Neuronal stem cell (in vitro differentiated cells): ENCODE measurements at regions not wholly inside any gene's neighbourhood (a gene's known extent, or its start where the extent isn't known, plus 50 kb on each side); places are given as distances from the start of the nearest gene placed in this dataset.
"Not testable (repeated sequence)": the region's sequence is repeated elsewhere in the genome, so short reads cannot be mapped to it uniquely, and the experiment has no call there.

Experiments
- DNase-seq: peaks from one replicate; pipeline ENCODE4 v3.0.0-alpha.2; 2013; ENCODE audit warnings: low spot score
- H2AFZ ChIP-seq: one replicate; pipeline ENCODE4 v1.6.1; 2013; ENCODE audit warnings: mild to moderate bottlenecking, low read length, inconsistent platforms
- H2AK5ac ChIP-seq: 2 replicates; pipeline ENCODE4 v1.6.1; 2013; ENCODE audit warnings: low read depth, mild to moderate bottlenecking, inconsistent platforms, low read length, moderate library complexity, mixed read lengths
- H2BK120ac ChIP-seq: 2 replicates; pipeline ENCODE4 v1.6.1; 2013; ENCODE audit warnings: low read depth, mild to moderate bottlenecking, inconsistent platforms, low read length, moderate library complexity, mixed read lengths
- H2BK12ac ChIP-seq: one replicate; pipeline ENCODE4 v1.6.1; 2013; ENCODE audit warnings: low read length, inconsistent platforms
- H2BK15ac ChIP-seq: 2 replicates; pipeline ENCODE4 v1.6.1; 2013; ENCODE audit warnings: mild to moderate bottlenecking, low read length, inconsistent platforms, mixed read lengths
- H2BK5ac ChIP-seq: one replicate; pipeline ENCODE4 v1.6.1; 2013; ENCODE audit warnings: inconsistent platforms, mild to moderate bottlenecking, low read length, moderate library complexity
- H3K14ac ChIP-seq: one replicate; pipeline ENCODE4 v1.6.1; 2013; ENCODE audit warnings: low read length, inconsistent platforms
- H3K18ac ChIP-seq: 2 replicates; pipeline ENCODE4 v1.6.1; 2013; ENCODE audit warnings: low read length, inconsistent platforms
- H3K23ac ChIP-seq: 2 replicates; pipeline ENCODE4 v1.6.1; 2013; ENCODE audit warnings: low read depth, mild to moderate bottlenecking, mixed read lengths, low read length, inconsistent platforms; ENCODE audit not compliant: poor library complexity
- H3K27ac ChIP-seq: replicated peaks from 3 replicates; pipeline ENCODE4 v1.5.1; 2013; ENCODE audit warnings: low read length, inconsistent platforms
- H3K27me3 ChIP-seq, 3 experiments: 2 replicates each; pipeline ENCODE4 v1.6.1; 2013; ENCODE audit warnings: low read length in 3 of 3, mild to moderate bottlenecking in 2 of 3, inconsistent platforms in 1 of 3, low read depth in 1 of 3, mixed read lengths in 1 of 3, moderate library complexity in 1 of 3; ENCODE audit not compliant: control insufficient read depth in 3 of 3, insufficient read depth in 3 of 3
- H3K36me3 ChIP-seq, 2 donors: replicated peaks in 1 of 2; 2 replicates each; pipeline ENCODE4 v1.6.1; 2013; ENCODE audit warnings: low read length in 2 of 2; ENCODE audit not compliant: control insufficient read depth in 2 of 2, insufficient read depth in 2 of 2
- H3K4ac ChIP-seq: 2 replicates; pipeline ENCODE4 v1.6.1; 2013; ENCODE audit warnings: inconsistent platforms, mild to moderate bottlenecking, low read length, moderate library complexity
- H3K4me1 ChIP-seq, 2 donors: 1 replicate in 1 of 2; 2 replicates in 1 of 2; pipeline ENCODE4 v1.6.1; 2013; ENCODE audit warnings: low read length in 2 of 2, low read depth in 1 of 2; ENCODE audit not compliant: control insufficient read depth in 2 of 2, insufficient read depth in 1 of 2
- H3K4me2 ChIP-seq: one replicate; pipeline ENCODE4 v1.6.1; 2013; ENCODE audit warnings: mild to moderate bottlenecking, low read length, inconsistent platforms; ENCODE audit not compliant: insufficient read depth, poor library complexity, severe bottlenecking
- H3K4me3 ChIP-seq, 2 donors: 2 replicates each; pipeline ENCODE4 v1.5.1; 2013; ENCODE audit warnings: low read length in 2 of 2, mild to moderate bottlenecking in 2 of 2, inconsistent platforms in 1 of 2, moderate library complexity in 1 of 2
- H3K79me1 ChIP-seq: one replicate; pipeline ENCODE4 v1.6.1; 2013; ENCODE audit warnings: low read depth, mild to moderate bottlenecking, inconsistent platforms, low read length, moderate library complexity
- H3K9ac ChIP-seq: one replicate; pipeline ENCODE4 v1.6.1; 2013; ENCODE audit warnings: mild to moderate bottlenecking, low read depth, low read length, inconsistent platforms; ENCODE audit not compliant: poor library complexity
- H3K9me3 ChIP-seq, 2 donors: replicated peaks in 1 of 2; 2 replicates each; pipeline versions ENCODE3 to v1.6.1; 2013; ENCODE audit warnings: low read length in 2 of 2, mild to moderate bottlenecking in 2 of 2, inconsistent platforms in 1 of 2, low read depth in 1 of 2, mixed read lengths in 1 of 2, moderate library complexity in 1 of 2; ENCODE audit not compliant: control insufficient read depth in 2 of 2, insufficient read depth in 1 of 2
- H4K8ac ChIP-seq: one replicate; pipeline ENCODE4 v1.6.1; 2013; ENCODE audit warnings: low read depth, mild to moderate bottlenecking, inconsistent platforms, low read length, moderate library complexity
- H4K91ac ChIP-seq: one replicate; pipeline ENCODE4 v1.6.1; 2013; ENCODE audit warnings: low read length, low read depth, mild to moderate bottlenecking, inconsistent platforms; ENCODE audit not compliant: poor library complexity
- WGBS, 2 donors: extraction: QIAGEN DNeasy Blood & Tissue Kit; methylation state at CpG; one replicate each; pipeline ENCODE4 v1.1.7; 2013; ENCODE audit warnings: missing lambda C conversion rate in 2 of 2, mixed read lengths in 1 of 2; ENCODE audit not compliant: insufficient read length in 2 of 2, insufficient replicate concordance in 1 of 2; ENCODE audit errors: extremely low coverage in 2 of 2; 5-methylcytosine and 5-hydroxymethylcytosine counted together

- DNase-seq: no peak
Measured at GRCh38 chr2:241984658-241985057, 115.1 kb downstream of the RTP5 start.

DNA sequence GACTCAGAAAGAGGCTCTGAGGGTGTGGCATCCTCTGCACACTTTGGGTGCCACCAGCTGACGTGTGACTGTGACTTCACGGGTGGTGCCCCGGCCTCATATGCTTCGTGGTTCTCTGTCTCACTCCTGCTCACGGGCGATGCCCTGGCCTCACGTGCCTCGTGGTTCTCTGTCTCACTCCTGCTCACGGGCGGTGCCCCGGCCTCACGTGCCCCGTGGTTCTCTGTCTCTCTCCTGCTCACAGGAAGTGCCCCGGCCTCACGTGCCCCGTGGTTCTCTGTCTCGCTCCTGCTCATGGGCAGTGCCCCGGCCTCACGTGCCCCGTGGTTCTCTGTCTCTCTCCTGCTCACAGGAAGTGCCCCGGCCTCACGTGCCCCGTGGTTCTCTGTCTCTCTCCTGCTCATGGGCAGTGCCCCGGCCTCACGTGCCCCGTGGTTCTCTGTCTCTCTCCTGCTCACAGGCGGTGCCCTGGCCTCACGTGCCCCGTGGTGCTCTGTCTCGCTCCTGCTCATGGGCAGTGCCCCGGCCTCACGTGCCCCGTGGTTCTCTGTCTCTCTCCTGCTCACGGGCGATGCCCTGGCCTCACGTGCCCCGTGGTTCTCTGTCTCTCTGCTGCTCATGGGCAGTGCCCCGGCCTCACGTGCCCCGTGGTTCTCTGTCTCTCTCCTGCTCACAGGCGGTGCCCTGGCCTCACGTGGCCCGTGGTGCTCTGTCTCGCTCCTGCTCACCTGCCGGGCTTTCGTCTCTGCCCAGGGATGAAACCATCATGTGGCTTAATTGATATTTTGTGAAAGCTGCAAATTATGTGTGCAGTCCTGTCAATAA lies 115.8 kb downstream of the RTP5 start:
- H3K36me3 ChIP-seq, H2BK5ac ChIP-seq, DNase-seq, H3K4me1 ChIP-seq, H3K27ac ChIP-seq, H3K23ac ChIP-seq, H2BK12ac ChIP-seq, H3K4me2 ChIP-seq, H3K18ac ChIP-seq, H3K4me3 ChIP-seq, H2BK15ac ChIP-seq, H2AFZ ChIP-seq, H3K4ac ChIP-seq, H2AK5ac ChIP-seq, H3K79me1 ChIP-seq, H2BK120ac ChIP-seq, H4K8ac ChIP-seq, H4K91ac ChIP-seq, H3K27me3 ChIP-seq: not testable (repeated sequence)
- H3K9me3 ChIP-seq: peaks cover 0 to 18% of the 10 kb centered on the region in 2 donors
- no CpG with 5 or more reads among the region's 46 CpGs for WGBS, 2 donors
- peak overlapping the region; percentile 65 for H3K14ac ChIP-seq
- peak overlapping the region; percentile 17 for H3K9ac ChIP-seq

More at GRCh38 chr2:241984658-241985057, 115.1 kb downstream of the RTP5 start:
- WGBS, 2 donors: no CpG with 5 or more reads among the region's 6 CpGs
- Histone ChIP-seq H2BK15ac (no peak overlapping the region), H4K8ac (no peak overlapping the region), H2AFZ (no peak overlapping the region), H3K9me3 (peaks cover 0 to 18% of the 10 kb centered on the region in 2 donors), H3K27me3 (no peaks in the 10 kb centered on the region), H2AK5ac (no peak overlapping the region), H3K4me1 (no peaks in the 10 kb centered on the region), H3K4ac (no peak overlapping the region), H3K4me2 (no peak overlapping the region), H2BK5ac (no peak overlapping the region), H2BK12ac (no peak overlapping the region), H3K14ac (no peak overlapping the region), H3K18ac (no peak overlapping the region), H2BK120ac (no peak overlapping the region), H3K9ac (no peak overlapping the region), H3K27ac (no peak overlapping the region), H3K23ac (no peak overlapping the region), H3K79me1 (no peaks in the 10 kb centered on the region), H3K4me3 (peak overlapping the region in 1 of 2 donors; percentile 8), H4K91ac (no peak overlapping the region), H3K36me3 (no peaks in the 10 kb centered on the region)

DNA sequence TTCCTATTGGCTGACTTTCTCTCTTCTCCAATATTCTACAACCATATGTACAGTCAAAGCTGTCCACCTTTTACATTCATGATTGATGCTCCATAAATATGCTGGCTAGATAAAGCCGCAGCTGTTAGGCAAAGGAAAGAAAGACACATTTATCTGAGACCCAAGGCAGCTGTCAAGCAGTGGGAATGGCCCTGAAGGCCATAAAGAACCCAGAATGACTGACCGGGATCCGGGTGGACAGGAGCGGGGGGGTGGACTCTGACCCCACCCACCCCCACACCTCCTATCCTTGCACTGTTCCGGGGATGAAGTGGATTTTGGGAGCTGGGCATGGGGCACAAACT lies 116.4 kb downstream of the RTP5 start:
- Histone ChIP-seq H2AFZ (no peak overlapping the region), H3K4ac (no peak overlapping the region), H3K23ac (no peak overlapping the region), H4K8ac (no peak overlapping the region), H3K4me3 (no peak overlapping the region), H3K18ac (no peak overlapping the region), H3K4me2 (no peak overlapping the region), H3K9me3 (peaks cover 0 to 18% of the 10 kb centered on the region in 2 donors), H3K27me3 (no peaks in the 10 kb centered on the region), H3K9ac (no peak overlapping the region), H2BK5ac (no peak overlapping the region), H2BK120ac (no peak overlapping the region), H2BK12ac (no peak overlapping the region), H3K27ac (no peak overlapping the region), H4K91ac (no peak overlapping the region), H3K14ac (no peak overlapping the region), H3K79me1 (no peaks in the 10 kb centered on the region), H2AK5ac (no peak overlapping the region), H2BK15ac (no peak overlapping the region), H3K36me3 (no peaks in the 10 kb centered on the region), H3K4me1 (no peaks in the 10 kb centered on the region)
- DNase-seq: no peak
- WGBS, 2 donors: no CpG with 5 or more reads among the region's 5 CpGs

DNA sequence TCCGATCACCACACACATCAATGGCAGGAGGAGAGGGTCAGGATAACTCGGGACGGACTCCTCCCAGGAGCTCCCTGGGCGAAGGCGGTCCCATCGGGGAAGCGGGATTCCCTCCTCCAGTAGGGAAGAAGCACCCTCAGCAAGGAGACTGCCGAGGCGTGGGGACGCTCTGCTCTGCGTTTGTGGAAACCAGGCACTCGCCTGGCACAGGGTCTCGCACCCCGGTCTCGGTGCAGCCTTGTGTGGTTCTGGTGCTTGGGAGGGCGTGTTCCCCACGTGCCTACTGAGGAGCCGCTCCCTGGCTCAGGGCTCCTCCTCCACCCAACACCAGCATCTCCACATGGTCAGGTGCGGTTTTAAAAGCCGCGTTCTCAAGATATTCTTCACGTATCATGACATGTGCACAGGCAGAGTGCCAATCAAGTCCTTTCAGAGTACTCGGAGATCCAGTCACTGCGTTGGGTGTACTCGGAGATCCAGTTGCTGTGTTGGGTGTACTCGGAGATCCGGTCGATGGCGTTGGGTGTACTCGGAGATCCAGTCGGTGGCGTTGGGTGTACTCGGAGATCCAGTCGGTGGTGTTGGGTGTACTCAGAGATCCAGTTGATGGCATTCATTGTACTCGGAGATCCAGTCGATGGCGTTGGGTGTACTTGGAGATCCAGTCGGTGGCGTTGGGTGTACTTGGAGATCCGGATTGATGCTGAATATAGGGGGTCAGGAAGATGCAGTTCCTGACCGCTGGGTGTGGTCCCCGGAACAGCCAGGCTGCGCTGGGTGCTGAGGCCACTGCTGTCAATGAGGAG lies 117.5 kb downstream of the RTP5 start:
- H3K9ac ChIP-seq: no peak overlapping the region
- no peaks in the 10 kb centered on the region for H3K36me3 ChIP-seq
- H3K14ac ChIP-seq: peak overlapping the region; percentile 90
- no peak overlapping the region for H4K8ac ChIP-seq
- H3K27ac ChIP-seq: no peak overlapping the region
- H3K79me1 ChIP-seq: no peaks in the 10 kb centered on the region
- no peak overlapping the region for H2AFZ ChIP-seq
- H3K4ac ChIP-seq: no peak overlapping the region
- no peak overlapping the region for H2BK12ac ChIP-seq
- peak overlapping the region in 1 of 2 donors; percentile 13 for H3K4me3 ChIP-seq
- H4K91ac ChIP-seq: no peak overlapping the region
- H3K4me2 ChIP-seq: no peak overlapping the region
- no peak for DNase-seq
- H2BK120ac ChIP-seq: no peak overlapping the region
- no peak overlapping the region for H2BK15ac ChIP-seq
- H2BK5ac ChIP-seq: no peak overlapping the region
- H3K18ac ChIP-seq: peak overlapping the region; percentile 11
- H3K27me3 ChIP-seq: no peaks in the 10 kb centered on the region
- H3K4me1 ChIP-seq: no peaks in the 10 kb centered on the region
- peaks cover 0 to 18% of the 10 kb centered on the region in 2 donors for H3K9me3 ChIP-seq
- no CpG with 5 or more reads among the region's 43 CpGs for WGBS, 2 donors
- H2AK5ac ChIP-seq: no peak overlapping the region
- no peak overlapping the region for H3K23ac ChIP-seq
